ENCODE measurements at regions not wholly inside any gene's neighbourhood (a gene's known extent, or its start where the extent isn't known, plus 50 kb on each side); places are given as distances from the start of the nearest gene placed in this dataset.

DNA sequence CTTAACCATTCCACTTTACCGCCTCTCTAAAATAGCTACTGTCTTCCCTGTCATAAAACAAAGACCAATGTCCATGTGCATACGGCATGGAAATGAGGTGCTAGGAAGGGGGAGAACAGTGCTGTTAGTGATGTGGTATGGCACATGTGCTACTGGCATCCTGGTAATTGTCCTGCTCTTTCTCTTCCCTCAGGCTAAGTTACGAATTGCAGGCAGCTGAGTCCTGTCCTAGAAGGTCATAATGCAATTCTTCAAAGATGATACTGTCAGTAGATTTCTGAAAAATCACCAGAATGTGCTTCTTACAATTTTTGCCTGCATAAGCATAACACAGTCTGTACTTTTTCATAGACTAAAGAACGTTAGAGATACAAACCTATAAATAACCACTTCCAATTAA is 216.8 kb downstream of the RSL24D1 start:
- Histone ChIP-seq H3K27ac (no peak overlapping the region), H3K4me1 (no peaks in the 10 kb centered on the region), H3K9me3 (no peaks in the 10 kb centered on the region), H3K4me2 (no peak overlapping the region), H3K4me3 (no peak overlapping the region)
- WGBS (ENCODE audit: missing lambda C conversion rate) = 21% methylated on average over 4 of the region's 4 CpGs
- ChIA-PET POLR2A (no interaction called here), CTCF (no interaction called here)
- DNase-seq (ENCODE audit: low read depth in 1 of 2, low spot score in 1 of 2) (no peak), FAIRE-seq (no peak), ATAC-seq (no peak)
- TF ChIP-seq FOXS1 (CRISPR knock-in tag; IDR thresholded peaks at IDR 0.05) (no peak), TP53 (CRISPR knock-in tag; IDR thresholded peaks at IDR 0.05) (no peak)

DNA sequence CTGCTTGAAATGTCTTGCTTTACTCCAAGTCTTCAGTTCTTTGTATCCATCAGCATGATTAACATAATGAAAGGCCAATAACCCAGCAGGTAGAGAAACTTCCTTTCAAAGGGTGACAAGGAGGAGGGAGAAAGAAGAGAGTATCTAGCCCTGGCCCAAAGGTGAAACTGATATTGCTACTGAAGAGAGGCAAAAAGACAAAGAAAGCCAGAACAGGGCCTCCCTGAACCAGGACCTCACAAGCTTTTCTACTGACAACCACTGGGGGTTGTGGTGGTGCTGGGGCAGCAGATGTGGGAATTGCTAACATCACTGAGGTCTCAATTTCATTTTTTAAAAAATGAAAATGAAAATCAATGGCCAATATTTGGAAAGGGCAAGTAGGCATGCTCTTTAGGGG is 234.1 kb downstream of the RSL24D1 start:
- Histone ChIP-seq H3K27ac (no peak overlapping the region), H3K4me2 (no peak overlapping the region), H3K9me3 (no peaks in the 10 kb centered on the region), H3K4me3 (no peak overlapping the region), H3K4me1 (no peaks in the 10 kb centered on the region)
- ChIA-PET POLR2A (no interaction called here), CTCF (no interaction called here)
- no peak for ATAC-seq
- no peak for DNase-seq (ENCODE audit: low read depth in 1 of 2, low spot score in 1 of 2)
- no peak for TF ChIP-seq HOXA7 (CRISPR knock-in tag; IDR thresholded peaks at IDR 0.05)
- no peak for TF ChIP-seq USF2 (IDR thresholded peaks at IDR 0.05)
- no peak for TF ChIP-seq HEYL (CRISPR knock-in tag; IDR thresholded peaks at IDR 0.05)
- TF ChIP-seq CBX8 (IDR thresholded peaks at IDR 0.05) = no peak
- TF ChIP-seq JUNB (IDR thresholded peaks at IDR 0.05) = no peak
- no peak for TF ChIP-seq CHD4 (IDR thresholded peaks at IDR 0.05; ENCODE audit: borderline replicate concordance)
- TF ChIP-seq SMC3 (IDR thresholded peaks at IDR 0.05) = no peak
- TF ChIP-seq, protein P1, sequence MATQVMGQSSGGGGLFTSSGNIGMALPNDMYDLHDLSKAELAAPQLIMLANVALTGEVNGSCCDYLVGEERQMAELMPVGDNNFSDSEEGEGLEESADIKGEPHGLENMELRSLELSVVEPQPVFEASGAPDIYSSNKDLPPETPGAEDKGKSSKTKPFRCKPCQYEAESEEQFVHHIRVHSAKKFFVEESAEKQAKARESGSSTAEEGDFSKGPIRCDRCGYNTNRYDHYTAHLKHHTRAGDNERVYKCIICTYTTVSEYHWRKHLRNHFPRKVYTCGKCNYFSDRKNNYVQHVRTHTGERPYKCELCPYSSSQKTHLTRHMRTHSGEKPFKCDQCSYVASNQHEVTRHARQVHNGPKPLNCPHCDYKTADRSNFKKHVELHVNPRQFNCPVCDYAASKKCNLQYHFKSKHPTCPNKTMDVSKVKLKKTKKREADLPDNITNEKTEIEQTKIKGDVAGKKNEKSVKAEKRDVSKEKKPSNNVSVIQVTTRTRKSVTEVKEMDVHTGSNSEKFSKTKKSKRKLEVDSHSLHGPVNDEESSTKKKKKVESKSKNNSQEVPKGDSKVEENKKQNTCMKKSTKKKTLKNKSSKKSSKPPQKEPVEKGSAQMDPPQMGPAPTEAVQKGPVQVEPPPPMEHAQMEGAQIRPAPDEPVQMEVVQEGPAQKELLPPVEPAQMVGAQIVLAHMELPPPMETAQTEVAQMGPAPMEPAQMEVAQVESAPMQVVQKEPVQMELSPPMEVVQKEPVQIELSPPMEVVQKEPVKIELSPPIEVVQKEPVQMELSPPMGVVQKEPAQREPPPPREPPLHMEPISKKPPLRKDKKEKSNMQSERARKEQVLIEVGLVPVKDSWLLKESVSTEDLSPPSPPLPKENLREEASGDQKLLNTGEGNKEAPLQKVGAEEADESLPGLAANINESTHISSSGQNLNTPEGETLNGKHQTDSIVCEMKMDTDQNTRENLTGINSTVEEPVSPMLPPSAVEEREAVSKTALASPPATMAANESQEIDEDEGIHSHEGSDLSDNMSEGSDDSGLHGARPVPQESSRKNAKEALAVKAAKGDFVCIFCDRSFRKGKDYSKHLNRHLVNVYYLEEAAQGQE (IDR thresholded peaks at IDR 0.05) = no peak
- TF ChIP-seq BHLHE40 (IDR thresholded peaks at IDR 0.05; ENCODE audit: low read depth, low read length) = no peak
- no peak for TF ChIP-seq GATA3 (IDR thresholded peaks at IDR 0.05; ENCODE audit: borderline replicate concordance)
- TF ChIP-seq, protein P2, sequence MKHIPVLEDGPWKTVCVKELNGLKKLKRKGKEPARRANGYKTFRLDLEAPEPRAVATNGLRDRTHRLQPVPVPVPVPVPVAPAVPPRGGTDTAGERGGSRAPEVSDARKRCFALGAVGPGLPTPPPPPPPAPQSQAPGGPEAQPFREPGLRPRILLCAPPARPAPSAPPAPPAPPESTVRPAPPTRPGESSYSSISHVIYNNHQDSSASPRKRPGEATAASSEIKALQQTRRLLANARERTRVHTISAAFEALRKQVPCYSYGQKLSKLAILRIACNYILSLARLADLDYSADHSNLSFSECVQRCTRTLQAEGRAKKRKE (CRISPR knock-in tag; IDR thresholded peaks at IDR 0.05; ENCODE audit: low read depth) = no peak
- no peak for TF ChIP-seq RAD21 (conservative IDR thresholded peaks at IDR 0.05 in 1 of 2, IDR thresholded peaks at IDR 0.05 in 1 of 2)
- no peak for TF ChIP-seq FOSB (CRISPR knock-in tag; IDR thresholded peaks at IDR 0.05)
- TF ChIP-seq, protein P3, sequence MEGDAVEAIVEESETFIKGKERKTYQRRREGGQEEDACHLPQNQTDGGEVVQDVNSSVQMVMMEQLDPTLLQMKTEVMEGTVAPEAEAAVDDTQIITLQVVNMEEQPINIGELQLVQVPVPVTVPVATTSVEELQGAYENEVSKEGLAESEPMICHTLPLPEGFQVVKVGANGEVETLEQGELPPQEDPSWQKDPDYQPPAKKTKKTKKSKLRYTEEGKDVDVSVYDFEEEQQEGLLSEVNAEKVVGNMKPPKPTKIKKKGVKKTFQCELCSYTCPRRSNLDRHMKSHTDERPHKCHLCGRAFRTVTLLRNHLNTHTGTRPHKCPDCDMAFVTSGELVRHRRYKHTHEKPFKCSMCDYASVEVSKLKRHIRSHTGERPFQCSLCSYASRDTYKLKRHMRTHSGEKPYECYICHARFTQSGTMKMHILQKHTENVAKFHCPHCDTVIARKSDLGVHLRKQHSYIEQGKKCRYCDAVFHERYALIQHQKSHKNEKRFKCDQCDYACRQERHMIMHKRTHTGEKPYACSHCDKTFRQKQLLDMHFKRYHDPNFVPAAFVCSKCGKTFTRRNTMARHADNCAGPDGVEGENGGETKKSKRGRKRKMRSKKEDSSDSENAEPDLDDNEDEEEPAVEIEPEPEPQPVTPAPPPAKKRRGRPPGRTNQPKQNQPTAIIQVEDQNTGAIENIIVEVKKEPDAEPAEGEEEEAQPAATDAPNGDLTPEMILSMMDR (IDR thresholded peaks at IDR 0.05) = no peak
- FAIRE-seq = no peak

DNA sequence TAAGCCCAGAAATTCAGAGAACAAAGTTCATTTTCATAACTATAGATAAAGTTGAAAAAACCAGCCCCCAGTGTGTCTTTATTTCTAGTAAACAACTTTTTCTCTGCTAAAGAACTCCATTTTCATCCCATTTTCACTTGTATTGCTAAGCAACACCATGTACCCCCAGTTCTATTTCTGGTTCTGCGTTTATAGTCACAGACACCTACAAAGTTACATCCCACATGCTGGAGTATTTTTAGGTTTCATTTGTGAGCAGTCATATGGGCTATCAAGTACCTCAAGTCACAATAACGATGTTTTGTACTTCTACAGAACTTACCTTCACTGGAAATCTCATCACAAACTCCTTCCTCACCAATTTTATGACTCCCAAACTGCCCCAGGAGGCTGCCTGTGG is 236.5 kb downstream of the RSL24D1 start:
- no peak for FAIRE-seq
- Histone ChIP-seq H3K4me3 (no peak overlapping the region), H3K4me2 (no peak overlapping the region), H3K27ac (no peak overlapping the region), H3K4me1 (no peaks in the 10 kb centered on the region), H3K9me3 (no peaks in the 10 kb centered on the region)
- no peak for DNase-seq (ENCODE audit: low read depth in 1 of 2, low spot score in 1 of 2)
- ChIA-PET POLR2A (no interaction called here), CTCF (no interaction called here)
- ATAC-seq = no peak
- 0% methylated on average over 2 of the region's 2 CpGs for WGBS (ENCODE audit: missing lambda C conversion rate)
- TF ChIP-seq TP53 (CRISPR knock-in tag; IDR thresholded peaks at IDR 0.05) (no peak), CBX2 (IDR thresholded peaks at IDR 0.05; ENCODE audit: borderline replicate concordance, low read depth) (no peak), GATA3 (IDR thresholded peaks at IDR 0.05; ENCODE audit: borderline replicate concordance) (no peak), EHMT2 (IDR thresholded peaks at IDR 0.05; ENCODE audit: low read depth) (no peak), BCL3 (IDR thresholded peaks at IDR 0.05) (no peak), CHD4 (IDR thresholded peaks at IDR 0.05; ENCODE audit: borderline replicate concordance) (no peak), BHLHE40 (IDR thresholded peaks at IDR 0.05; ENCODE audit: low read depth, low read length) (no peak), HEYL (CRISPR knock-in tag; IDR thresholded peaks at IDR 0.05) (no peak), HES2 (IDR thresholded peaks at IDR 0.05) (no peak), MYC (IDR thresholded peaks at IDR 0.05; ENCODE audit: borderline replicate concordance, low read length) (no peak), NFE2L2 (conservative IDR thresholded peaks at IDR 0.05; ENCODE audit: low read length) (no peak), RAD21 (conservative IDR thresholded peaks at IDR 0.05 in 1 of 2, IDR thresholded peaks at IDR 0.05 in 1 of 2) (no peak), RARB (CRISPR knock-in tag; IDR thresholded peaks at IDR 0.05) (no peak)
- TF ChIP-seq, protein P3 (IDR thresholded peaks at IDR 0.05) = no peak

Data from A549 (cell line).